ENCODE measurements at regions not wholly inside any gene's neighbourhood (a gene's known extent, or its start where the extent isn't known, plus 50 kb on each side); places are given as distances from the start of the nearest gene placed in this dataset.

- no peak overlapping the region for H3K27ac ChIP-seq (ENCODE audit: insufficient read depth, low read depth, low read length)
- dilution Hi-C loops (cut with MboI; ENCODE audit: extremely low pct_ligation_motif_present, low sequenced_read_pairs) (no loop called here), intact Hi-C loops (cut with micrococcal nuclease) (no loop called here)
- no peak overlapping the region for H3K4me2 ChIP-seq (ENCODE audit: insufficient read depth, low read length)
- DNase-seq (ENCODE audit: low read depth, low spot score) (no peak), FAIRE-seq (no peak)
- no peaks in the 10 kb centered on the region for H4K20me1 ChIP-seq (replicated peaks; ENCODE audit: control insufficient read depth, extremely low read depth, insufficient read depth, low read length)
- no peak overlapping the region for H3K4me3 ChIP-seq (replicated peaks in 1 of 3; ENCODE audit: insufficient read depth in 1 of 3, low read depth in 1 of 3, low read length in 3 of 3)
- H3K79me2 ChIP-seq (ENCODE audit: control insufficient read depth, insufficient read depth, low read length): no peaks in the 10 kb centered on the region
- H3K36me3 ChIP-seq (ENCODE audit: control insufficient read depth in 2 of 2, extremely low read depth in 1 of 2, insufficient read depth in 2 of 2, low read length in 2 of 2): no peaks in the 10 kb centered on the region
- no peak overlapping the region for H3K9ac ChIP-seq (replicated peaks; ENCODE audit: extremely low read depth, insufficient read depth, low read length)
- no peak overlapping the region for H2AFZ ChIP-seq (ENCODE audit: low read depth, low read length)
- H3K9me1 ChIP-seq (replicated peaks; ENCODE audit: control insufficient read depth, extremely low read depth, insufficient read depth, low read length): no peaks in the 10 kb centered on the region
- no TSS peak for BruUV-seq (replicated peaks)
- no peaks in the 10 kb centered on the region for H3K4me1 ChIP-seq (ENCODE audit: control insufficient read depth, extremely low read depth, insufficient read depth, low read length)
- ChIA-PET POLR2A (no interaction called here), CTCF (no interaction called here)
- H3K27me3 ChIP-seq (ENCODE audit: control insufficient read depth in 2 of 2, insufficient read depth in 2 of 2, low read length in 2 of 2): no peaks in the 10 kb centered on the region
- H3K9me3 ChIP-seq (replicated peaks; ENCODE audit: control insufficient read depth, insufficient read depth, low read length): no peaks in the 10 kb centered on the region
- TF ChIP-seq JUN (IDR thresholded peaks at IDR 0.05; ENCODE audit: borderline replicate concordance, insufficient read depth, insufficient read length, low read depth) (no peak), POLR2AphosphoS5 (IDR thresholded peaks at IDR 0.05; ENCODE audit: insufficient read depth, low read depth, low read length) (no peak), EZH2 (IDR thresholded peaks at IDR 0.05; ENCODE audit: borderline replicate concordance, low read depth, low read length, severe bottlenecking) (no peak), POLR2A (IDR thresholded peaks at IDR 0.05; ENCODE audit: low read depth, low read length) (no peak), MYC (IDR thresholded peaks at IDR 0.05; ENCODE audit: low read depth, low read length) (no peak), GATA2 (IDR thresholded peaks at IDR 0.05; ENCODE audit: insufficient read depth, insufficient read length, low read depth, low read length) (no peak), CTCF (IDR thresholded peaks at IDR 0.05; ENCODE audit: extremely low read depth in 1 of 2, insufficient read depth in 1 of 2, low read depth in 1 of 2, low read length in 2 of 2) (no peak), FOS (IDR thresholded peaks at IDR 0.05; ENCODE audit: borderline replicate concordance, insufficient read depth, low read length) (no peak)
- TF ChIP-seq, protein P1, sequence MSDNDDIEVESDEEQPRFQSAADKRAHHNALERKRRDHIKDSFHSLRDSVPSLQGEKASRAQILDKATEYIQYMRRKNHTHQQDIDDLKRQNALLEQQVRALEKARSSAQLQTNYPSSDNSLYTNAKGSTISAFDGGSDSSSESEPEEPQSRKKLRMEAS (IDR thresholded peaks at IDR 0.05; ENCODE audit: insufficient read depth, insufficient read length): no peak
These were observed 479.2 kb downstream of the LIG4 start for GRCh38 chr13:107736170-107736569.
